ENCODE measurements at regions not wholly inside any gene's neighbourhood (a gene's known extent, or its start where the extent isn't known, plus 50 kb on each side); places are given as distances from the start of the nearest gene placed in this dataset.

- TF ChIP-seq, protein P1, sequence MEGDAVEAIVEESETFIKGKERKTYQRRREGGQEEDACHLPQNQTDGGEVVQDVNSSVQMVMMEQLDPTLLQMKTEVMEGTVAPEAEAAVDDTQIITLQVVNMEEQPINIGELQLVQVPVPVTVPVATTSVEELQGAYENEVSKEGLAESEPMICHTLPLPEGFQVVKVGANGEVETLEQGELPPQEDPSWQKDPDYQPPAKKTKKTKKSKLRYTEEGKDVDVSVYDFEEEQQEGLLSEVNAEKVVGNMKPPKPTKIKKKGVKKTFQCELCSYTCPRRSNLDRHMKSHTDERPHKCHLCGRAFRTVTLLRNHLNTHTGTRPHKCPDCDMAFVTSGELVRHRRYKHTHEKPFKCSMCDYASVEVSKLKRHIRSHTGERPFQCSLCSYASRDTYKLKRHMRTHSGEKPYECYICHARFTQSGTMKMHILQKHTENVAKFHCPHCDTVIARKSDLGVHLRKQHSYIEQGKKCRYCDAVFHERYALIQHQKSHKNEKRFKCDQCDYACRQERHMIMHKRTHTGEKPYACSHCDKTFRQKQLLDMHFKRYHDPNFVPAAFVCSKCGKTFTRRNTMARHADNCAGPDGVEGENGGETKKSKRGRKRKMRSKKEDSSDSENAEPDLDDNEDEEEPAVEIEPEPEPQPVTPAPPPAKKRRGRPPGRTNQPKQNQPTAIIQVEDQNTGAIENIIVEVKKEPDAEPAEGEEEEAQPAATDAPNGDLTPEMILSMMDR (IDR thresholded peaks at IDR 0.05), result no peak
- TF ChIP-seq POLR2AphosphoS5 (IDR thresholded peaks at IDR 0.05) (no peak), POLR2A (IDR thresholded peaks at IDR 0.05) (no peak)
These were observed 90.3 kb upstream of the ELMO1 start for GRCh38 chr7:37538945-37539344.

All from upper lobe of left lung (tissue), 4 donors.